Activated gamma-delta T cell (primary cell): ENCODE measurements at regions not wholly inside any gene's neighbourhood (a gene's known extent, or its start where the extent isn't known, plus 50 kb on each side); places are given as distances from the start of the nearest gene placed in this dataset.

Source experiments
- DNase-seq: peaks from one replicate; lab custom pipeline; 2025; lab: John Stamatoyannopoulos, UW

- no peak for DNase-seq
Observed at GRCh38 chr12:41768456-41768855, 376.2 kb downstream of the GXYLT1 start.

DNA sequence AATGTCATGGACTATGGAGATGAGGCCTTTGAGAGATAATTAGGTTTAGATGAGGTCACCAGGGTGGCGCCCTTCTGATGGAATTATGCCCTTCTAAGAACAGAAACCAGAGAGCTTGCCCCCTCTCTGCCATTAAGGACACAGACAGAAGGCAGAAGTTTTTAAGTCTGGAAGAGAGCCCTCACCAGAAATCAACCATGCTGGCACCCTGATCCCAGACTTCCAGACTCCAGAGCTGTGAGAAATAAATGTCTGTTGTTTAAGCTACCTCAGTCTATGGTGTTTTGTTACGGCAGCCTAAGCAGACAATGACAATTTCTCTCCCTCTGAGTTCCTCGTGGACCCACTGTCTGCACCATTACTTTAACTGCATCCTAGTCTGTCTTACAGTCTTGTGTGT, 382.0 kb downstream of the GXYLT1 start:
- no peak for DNase-seq

GRCh38 chr12:41745593-41745992, 399.1 kb downstream of the GXYLT1 start:
- DNase-seq: no peak

DNA sequence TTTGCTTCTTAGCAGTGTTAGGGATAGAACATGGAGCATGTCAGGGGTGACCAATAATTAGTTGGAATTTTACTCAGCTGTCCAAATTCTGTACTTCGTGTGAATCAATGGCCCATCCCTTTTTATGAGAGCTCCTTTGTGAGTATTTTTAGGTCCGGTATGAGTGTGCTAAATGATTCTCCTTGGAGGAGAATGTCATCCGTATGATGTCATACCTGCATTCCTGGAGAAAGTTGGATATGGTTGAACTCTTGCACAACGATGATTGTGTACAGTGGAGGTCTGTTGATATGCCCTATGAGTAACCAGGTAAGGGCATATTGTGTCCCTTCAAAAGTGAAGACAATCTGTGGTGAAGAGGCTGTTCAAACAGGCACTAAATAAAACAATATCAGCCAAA, 400.8 kb downstream of the GXYLT1 start:
- DNase-seq: no peak

- no peak for DNase-seq
Observed at GRCh38 chr12:41739066-41739465, 405.6 kb downstream of the GXYLT1 start.

GRCh38 chr12:41737423-41737822, 407.3 kb downstream of the GXYLT1 start:
- no peak for DNase-seq

GRCh38 chr12:41736436-41736835, 408.2 kb downstream of the GXYLT1 start:
- DNase-seq: no peak

- DNase-seq: no peak
Observed at GRCh38 chr12:41731691-41732090, 413.0 kb downstream of the GXYLT1 start.

DNA sequence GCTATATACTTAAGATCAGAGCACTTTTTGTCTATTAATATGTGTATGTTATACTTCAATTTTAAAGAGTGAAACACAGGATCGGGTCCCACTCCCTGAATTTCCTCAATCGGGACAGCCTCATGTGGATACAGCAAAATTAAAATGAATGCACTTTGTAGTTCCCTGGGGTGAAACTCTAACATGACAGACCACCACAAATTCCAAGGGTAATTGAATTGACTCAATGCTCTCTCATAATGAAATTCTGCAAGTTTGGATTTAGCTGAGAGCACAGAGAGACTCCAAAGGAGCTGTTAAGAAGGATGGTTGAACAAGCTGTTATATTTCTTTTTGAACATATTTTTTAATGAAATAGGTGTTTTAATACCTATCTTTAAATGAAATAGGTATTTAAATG, 413.6 kb downstream of the GXYLT1 start:
- DNase-seq: no peak

DNA sequence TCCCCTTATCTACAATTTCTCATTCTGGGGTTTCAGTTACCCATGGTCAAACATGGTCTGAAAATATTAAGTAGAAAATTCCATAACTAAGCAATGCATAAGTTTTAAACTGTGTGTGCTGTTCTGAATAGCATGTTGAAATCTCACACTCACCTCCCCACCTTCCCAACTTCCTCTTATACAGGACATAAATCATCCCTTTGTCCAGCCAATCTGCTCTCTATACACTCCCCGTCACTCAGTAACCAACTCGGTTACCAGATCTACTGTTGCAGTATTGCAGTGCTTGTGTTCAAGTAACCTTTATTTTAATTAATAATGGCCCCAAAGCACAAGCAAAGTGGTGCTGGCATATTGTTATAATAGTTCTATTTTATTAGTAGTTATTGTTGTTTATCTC, 420.5 kb downstream of the GXYLT1 start:
- no peak for DNase-seq

GRCh38 chr12:41719214-41719613, 425.5 kb downstream of the GXYLT1 start:
- no peak for DNase-seq

- no peak for DNase-seq
Observed at GRCh38 chr12:41715256-41715655, 429.4 kb downstream of the GXYLT1 start.

GRCh38 chr12:41709463-41710285, 435.0 kb downstream of the GXYLT1 start:
- DNase-seq: no peak

GRCh38 chr12:41709012-41709411, 435.7 kb downstream of the GXYLT1 start:
- no peak for DNase-seq

DNA sequence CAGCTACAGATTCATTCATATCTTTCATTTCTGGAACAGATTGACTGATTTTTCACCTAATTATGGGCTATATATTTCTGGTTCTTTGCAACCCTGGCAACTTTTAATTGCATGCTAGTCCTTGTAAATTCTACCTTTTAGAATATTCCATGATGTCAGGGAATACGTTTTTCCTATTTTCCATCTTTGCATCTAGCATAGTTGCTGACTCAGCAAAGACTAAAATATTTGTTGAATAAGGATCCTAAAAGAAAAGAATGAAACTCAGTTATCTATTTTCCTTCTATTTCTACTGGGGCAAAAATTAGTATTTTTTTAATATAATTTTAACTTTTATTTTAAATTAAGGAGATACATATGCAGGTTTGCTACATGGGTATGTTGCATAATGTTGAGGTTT, 438.3 kb downstream of the GXYLT1 start:
- DNase-seq: no peak

DNA sequence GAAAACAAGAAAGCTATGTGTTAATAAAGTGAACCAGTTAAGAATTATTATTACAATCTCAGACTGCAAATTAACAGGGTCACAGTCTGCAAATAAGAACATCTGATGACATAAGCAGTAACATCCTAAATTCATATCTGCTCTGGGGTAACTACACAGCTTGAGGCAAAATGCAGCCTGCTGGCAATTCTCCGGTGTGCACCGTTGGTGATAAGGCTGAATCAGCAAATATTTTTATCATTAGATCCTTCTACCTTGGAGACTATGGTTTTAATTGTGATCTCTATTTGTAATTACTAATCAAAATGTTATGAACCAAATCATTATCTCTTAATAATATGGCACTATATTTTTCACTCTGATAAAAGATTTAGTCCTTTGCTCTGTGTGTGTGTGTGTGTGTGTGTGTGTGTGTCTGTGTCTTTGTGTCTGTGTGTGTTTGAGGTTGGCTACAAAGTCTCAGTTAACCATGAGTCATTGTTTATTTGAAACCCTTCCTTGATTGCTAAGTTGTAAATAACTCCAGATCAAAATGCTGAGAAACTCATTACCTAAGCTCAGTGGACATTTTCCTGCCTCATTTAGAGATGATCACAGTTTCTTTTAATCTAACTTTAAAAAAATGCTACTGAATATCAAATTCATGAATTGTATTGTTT, 442.6 kb downstream of the GXYLT1 start:
- no peak for DNase-seq

DNA sequence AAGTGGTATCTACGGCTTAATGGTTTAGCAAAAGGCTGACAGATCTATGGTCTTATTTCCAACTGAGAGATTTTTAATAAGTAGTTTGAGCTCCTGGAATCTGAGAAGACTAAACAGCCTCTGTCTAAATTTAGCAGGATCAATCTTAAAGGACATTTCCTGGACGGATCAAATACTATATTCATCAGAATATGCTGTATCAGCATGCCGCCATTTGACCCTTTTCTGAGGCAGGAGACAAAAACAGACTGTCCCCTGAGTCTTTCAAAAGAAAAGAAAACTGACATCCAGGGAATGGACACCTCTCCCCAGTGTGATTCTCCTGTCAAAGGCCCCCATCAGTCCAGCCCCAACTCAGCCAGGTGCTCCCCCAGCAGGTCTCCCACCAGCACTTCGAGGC, 443.7 kb downstream of the GXYLT1 start:
- no peak for DNase-seq

GRCh38 chr12:41699658-41700057, 445.0 kb downstream of the GXYLT1 start:
- no peak for DNase-seq

- DNase-seq: no peak
Observed at GRCh38 chr12:41697161-41697560, 447.5 kb downstream of the GXYLT1 start.

DNA sequence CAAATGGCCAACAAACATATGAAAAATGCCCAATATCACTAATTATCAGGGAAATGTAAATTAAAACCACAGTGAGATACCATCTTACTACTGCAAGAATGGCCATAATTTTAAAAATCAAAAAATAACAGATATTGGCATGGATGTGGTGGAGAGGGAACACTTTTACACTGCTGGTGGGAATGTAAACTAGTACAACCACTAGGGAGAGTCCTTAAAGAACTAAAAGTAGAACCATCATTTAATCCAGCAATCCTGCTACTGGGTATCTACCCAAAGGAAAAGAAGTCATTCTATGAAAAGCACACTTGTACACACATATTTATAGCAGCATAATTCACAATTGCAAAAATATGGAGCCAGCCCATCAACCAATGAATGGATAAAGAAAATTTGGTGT, 459.7 kb downstream of the GXYLT1 start:
- DNase-seq: no peak

DNA sequence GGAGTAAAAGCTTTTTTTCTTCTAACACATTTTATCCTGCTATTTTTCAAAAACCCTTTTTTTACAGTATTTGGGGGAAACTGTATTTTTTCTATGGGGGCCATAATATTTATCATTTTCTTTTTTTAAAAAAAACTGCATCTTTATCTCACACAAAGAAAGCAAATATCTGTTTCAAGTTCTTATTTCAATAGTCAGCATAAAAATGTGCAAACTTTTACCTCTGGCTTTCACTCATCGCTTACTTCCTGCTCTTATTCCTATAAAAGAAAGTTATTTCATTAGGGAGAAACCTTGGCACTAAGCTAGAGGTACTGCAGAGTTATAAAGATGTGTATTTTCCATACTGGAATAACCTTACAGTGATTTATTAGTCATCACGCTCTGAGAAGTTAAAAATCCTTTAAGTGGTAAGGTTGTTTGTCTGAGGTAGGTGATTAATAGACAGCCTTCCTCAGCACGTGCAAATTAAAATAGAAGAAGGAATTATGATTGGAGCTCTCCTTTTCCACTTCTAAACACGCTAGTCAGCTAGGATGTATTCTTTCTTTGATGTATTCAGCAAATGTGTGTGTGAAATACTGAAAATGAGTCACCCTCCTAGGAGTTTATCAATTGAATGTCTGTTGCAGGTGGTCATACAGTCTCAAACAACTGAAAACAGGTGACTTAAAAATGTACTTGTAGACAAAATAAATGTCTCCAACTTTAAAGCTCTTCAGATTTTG, 461.0 kb downstream of the GXYLT1 start:
- DNase-seq: no peak

- DNase-seq: no peak
Observed at GRCh38 chr12:41683023-41683422, 461.7 kb downstream of the GXYLT1 start.

GRCh38 chr12:41681898-41682297, 462.8 kb downstream of the GXYLT1 start:
- no peak for DNase-seq
